WTC11 (cell line): ENCODE measurements at regions not wholly inside any gene's neighbourhood (a gene's known extent, or its start where the extent isn't known, plus 50 kb on each side); places are given as distances from the start of the nearest gene placed in this dataset.

Experiments used
- ATAC-seq: fragments of 200-7000 bp; cut with Tn5 transposase; 2 replicates; pipeline ENCODE4 v1.10.0; 2021; ENCODE audit warnings: mild to moderate bottlenecking, moderate library complexity
- CTCF ChIA-PET: fragments of 300-600 bp; sonication (Branson Sonifier 250); formaldehyde crosslinking; loops from one replicate; lab custom pipeline; 2021; ENCODE audit warnings: antibody characterized with exemption; lab: Charles Lee
- POLR2A ChIA-PET: fragments of 350-600 bp; sonication (Branson Sonifier 250); formaldehyde crosslinking; loops from one replicate; lab custom pipeline; 2021; ENCODE audit warnings: antibody characterized with exemption; lab: Charles Lee
- DNase-seq: peaks from one replicate; pipeline ENCODE4 v3.0.0; 2021; ENCODE audit warnings: low spot score
- H3K27ac Mint-ChIP-seq: 2 replicates; pipeline ENCODE4 v1.8.0; 2021; ENCODE audit warnings: mixed read lengths
- H3K27me3 Mint-ChIP-seq: 2 replicates; pipeline ENCODE4 v1.8.0; 2021; ENCODE audit warnings: low read depth, mild to moderate bottlenecking, moderate library complexity, mixed read lengths
- H3K36me3 Mint-ChIP-seq: 2 replicates; pipeline ENCODE4 v1.8.0; 2021; ENCODE audit warnings: mixed read lengths
- H3K4me1 Mint-ChIP-seq: 2 replicates; pipeline ENCODE4 v1.8.0; 2022; ENCODE audit warnings: mixed read lengths
- H3K4me3 Mint-ChIP-seq: 2 replicates; pipeline ENCODE4 v1.8.0; 2021; ENCODE audit warnings: mild to moderate bottlenecking, moderate library complexity, mixed read lengths
- H3K9me3 Mint-ChIP-seq: 2 replicates; pipeline ENCODE4 v1.8.0; 2021; ENCODE audit warnings: mixed read lengths
- CREM ChIP-seq: sonication (generic); formaldehyde crosslinking; IDR thresholded peaks from 2 replicates; pipeline ENCODE4 v1.8.1; 2022; ENCODE audit warnings: mild to moderate bottlenecking, missing genetic modification reagents, moderate library complexity
- ELF4 ChIP-seq: sonication (generic); formaldehyde crosslinking; IDR thresholded peaks from 2 replicates; pipeline ENCODE4 v1.8.1; 2022; ENCODE audit warnings: low read depth, mild to moderate bottlenecking, moderate library complexity, missing genetic modification reagents
- FOXJ3 ChIP-seq: sonication (generic); formaldehyde crosslinking; IDR thresholded peaks from 2 replicates; pipeline ENCODE4 v1.9.0; 2021; ENCODE audit warnings: missing genetic modification reagents, mild to moderate bottlenecking, borderline replicate concordance
- HMGA2 ChIP-seq: fragments of 250-450 bp; sonication (Bioruptor Pico); IDR thresholded peaks from 2 replicates; pipeline ENCODE4 v1.4.0; 2021; ENCODE audit warnings: mild to moderate bottlenecking, moderate library complexity
- JAZF1 ChIP-seq: fragments of 250-450 bp; sonication (Bioruptor Pico); IDR thresholded peaks from 2 replicates; pipeline ENCODE4 v1.9.0; 2021; ENCODE audit warnings: moderate library complexity, mild to moderate bottlenecking, inconsistent platforms
- PRRX2 ChIP-seq: fragments of 250-450 bp; sonication (Bioruptor Pico); IDR thresholded peaks from 2 replicates; pipeline ENCODE4 v1.8.0; 2021; ENCODE audit warnings: mild to moderate bottlenecking
- SMAD4 ChIP-seq: sonication (generic); formaldehyde crosslinking; IDR thresholded peaks from 2 replicates; pipeline ENCODE4 v1.8.0; 2022; ENCODE audit warnings: mild to moderate bottlenecking, missing genetic modification reagents
- SP1 ChIP-seq: sonication (generic); formaldehyde crosslinking; conservative IDR thresholded peaks from 2 replicates; pipeline ENCODE4 v1.8.1; 2022; ENCODE audit warnings: missing genetic modification reagents
- ZBTB21 ChIP-seq: sonication (generic); formaldehyde crosslinking; IDR thresholded peaks from 2 replicates; pipeline ENCODE4 v1.8.1; 2023; ENCODE audit warnings: mild to moderate bottlenecking, missing genetic modification reagents, borderline replicate concordance
- ZNF219 ChIP-seq: sonication (generic); formaldehyde crosslinking; IDR thresholded peaks from 2 replicates; pipeline ENCODE4 v1.8.0; 2023; ENCODE audit warnings: missing genetic modification reagents, mild to moderate bottlenecking, borderline replicate concordance
- ZNF281 ChIP-seq: sonication (generic); formaldehyde crosslinking; IDR thresholded peaks from 2 replicates; pipeline ENCODE4 v1.8.0; 2023; ENCODE audit warnings: mild to moderate bottlenecking, missing genetic modification reagents
- ZNF416 ChIP-seq: fragments of 250-450 bp; sonication (Bioruptor Pico); IDR thresholded peaks from 2 replicates; pipeline ENCODE4 v1.9.0; 2021; ENCODE audit warnings: mild to moderate bottlenecking, inconsistent platforms
- ZNF671 ChIP-seq: fragments of 250-450 bp; sonication (Bioruptor Pico); IDR thresholded peaks from 2 replicates; pipeline ENCODE4 v1.8.0; 2021; ENCODE audit warnings: mild to moderate bottlenecking
- TF ChIP-seq, protein P1 (sequence below): fragments of 250-450 bp; sonication (Bioruptor Pico); IDR thresholded peaks from 2 replicates; pipeline ENCODE4 v2.1.2; 2022; ENCODE audit warnings: mild to moderate bottlenecking, moderate library complexity
- TF ChIP-seq, protein P2 (sequence below): fragments of 200-600 bp; IDR thresholded peaks from 2 replicates; pipeline ENCODE4 v1.8.0; 2022; ENCODE audit warnings: antibody characterized with exemption
- TF ChIP-seq, protein P3 (sequence below): fragments of 250-450 bp; sonication (Bioruptor Pico); IDR thresholded peaks from 2 replicates; pipeline ENCODE4 v1.9.0; 2021; ENCODE audit warnings: moderate library complexity, mild to moderate bottlenecking, inconsistent platforms, borderline replicate concordance

DNA sequence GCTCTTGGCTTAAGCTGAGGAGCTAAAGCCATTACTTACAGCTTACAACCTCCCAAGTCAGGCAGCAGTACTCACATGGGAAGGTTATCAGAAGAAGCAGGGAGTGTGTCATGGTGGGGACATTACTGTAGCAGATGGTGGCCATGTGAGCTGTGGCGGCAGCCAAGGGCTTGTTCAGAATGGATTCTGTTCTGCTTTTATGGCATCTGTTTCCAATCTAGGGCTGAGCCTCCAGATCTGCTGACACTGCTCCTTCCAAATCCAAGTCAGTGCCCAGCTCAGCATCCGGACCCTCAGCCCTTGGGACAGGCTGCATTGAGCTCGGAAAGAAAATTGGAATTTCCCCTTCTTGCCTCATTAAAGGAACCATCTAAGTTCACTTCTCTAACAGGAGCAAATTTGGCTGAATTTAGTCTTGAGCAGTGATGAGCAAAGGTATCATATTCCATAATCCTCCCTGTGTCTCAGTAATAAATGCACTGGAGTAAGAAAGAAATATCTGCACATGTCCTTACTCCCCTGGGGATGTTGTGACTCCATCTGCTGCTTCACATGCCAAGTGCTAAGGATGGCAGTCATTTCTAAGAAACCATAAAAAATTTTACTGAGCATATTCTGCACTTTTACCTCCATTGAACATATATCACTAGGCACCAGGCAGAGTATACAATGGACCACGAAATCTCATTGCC lies 73.9 kb downstream of the KCTD12 start:
- ChIA-PET CTCF (no interaction called here), POLR2A (no interaction called here)
- no peak for TF ChIP-seq SP1 (CRISPR knock-in tag)
- no peak for TF ChIP-seq ZBTB21 (CRISPR knock-in tag)
- no peak overlapping the region for H3K27ac Mint-ChIP-seq
- H3K27me3 Mint-ChIP-seq, result no peaks in the 10 kb centered on the region; the same call in 1 of the 2 replicates
- ATAC-seq, result no peak
- peaks cover 2% of the 10 kb centered on the region; the same call in 1 of the 2 replicates for H3K36me3 Mint-ChIP-seq
- H3K4me1 Mint-ChIP-seq, result no peaks in the 10 kb centered on the region
- peaks cover 37% of the 10 kb centered on the region for H3K9me3 Mint-ChIP-seq
- DNase-seq, result no peak
- no peak overlapping the region for H3K4me3 Mint-ChIP-seq

DNA sequence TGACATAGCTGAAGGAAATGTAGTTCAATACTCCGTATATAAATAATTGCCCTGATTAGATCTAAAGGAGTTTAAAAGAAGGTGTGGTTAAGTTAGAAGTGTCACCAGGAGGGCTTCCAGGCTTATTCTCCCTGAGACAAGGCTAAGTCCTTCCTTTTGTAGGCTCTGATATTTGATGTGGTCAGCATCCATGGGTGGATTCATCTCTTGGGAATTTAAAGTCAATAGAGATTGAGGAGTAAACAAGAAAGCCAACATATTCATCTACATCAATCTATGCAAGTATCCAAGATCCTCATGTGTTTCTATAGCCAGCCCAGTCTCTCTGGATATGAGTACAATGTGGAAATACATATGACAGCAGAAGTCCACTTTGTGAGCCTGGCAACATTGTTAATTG lies 76.8 kb downstream of the KCTD12 start:
- CTCF ChIA-PET, result no interaction called here
- peaks cover 41% of the 10 kb centered on the region for H3K9me3 Mint-ChIP-seq
- H3K4me3 Mint-ChIP-seq, result no peak overlapping the region
- no peaks in the 10 kb centered on the region for H3K4me1 Mint-ChIP-seq
- TF ChIP-seq ZNF416 (CRISPR knock-in tag) (no peak), ZNF671 (CRISPR knock-in tag) (no peak), FOXJ3 (CRISPR knock-in tag) (no peak), PRRX2 (no peak)
- TF ChIP-seq, protein P1, sequence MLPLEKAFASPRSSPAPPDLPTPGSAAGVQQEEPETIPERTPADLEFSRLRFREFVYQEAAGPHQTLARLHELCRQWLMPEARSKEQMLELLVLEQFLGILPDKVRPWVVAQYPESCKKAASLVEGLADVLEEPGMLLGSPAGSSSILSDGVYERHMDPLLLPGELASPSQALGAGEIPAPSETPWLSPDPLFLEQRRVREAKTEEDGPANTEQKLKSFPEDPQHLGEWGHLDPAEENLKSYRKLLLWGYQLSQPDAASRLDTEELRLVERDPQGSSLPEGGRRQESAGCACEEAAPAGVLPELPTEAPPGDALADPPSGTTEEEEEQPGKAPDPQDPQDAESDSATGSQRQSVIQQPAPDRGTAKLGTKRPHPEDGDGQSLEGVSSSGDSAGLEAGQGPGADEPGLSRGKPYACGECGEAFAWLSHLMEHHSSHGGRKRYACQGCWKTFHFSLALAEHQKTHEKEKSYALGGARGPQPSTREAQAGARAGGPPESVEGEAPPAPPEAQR (CRISPR knock-in tag), result no peak
- H3K36me3 Mint-ChIP-seq, result peaks cover 2% of the 10 kb centered on the region; the same call in 1 of the 2 replicates
- POLR2A ChIA-PET, result no interaction called here
- ATAC-seq (no peak), DNase-seq (no peak)
- H3K27ac Mint-ChIP-seq, result no peak overlapping the region
- peaks cover 2% of the 10 kb centered on the region; the same call in 1 of the 2 replicates for H3K27me3 Mint-ChIP-seq

- H3K36me3 Mint-ChIP-seq, result peaks cover 2% of the 10 kb centered on the region; the same call in 1 of the 2 replicates
- CTCF ChIA-PET, result no interaction called here
- H3K4me1 Mint-ChIP-seq, result no peaks in the 10 kb centered on the region
- POLR2A ChIA-PET, result no interaction called here
- TF ChIP-seq HMGA2 (CRISPR knock-in tag) (no peak), CREM (no peak), SMAD4 (CRISPR knock-in tag) (no peak), JAZF1 (CRISPR knock-in tag) (no peak), ZNF281 (CRISPR knock-in tag) (no peak), PRRX2 (no peak), ELF4 (CRISPR knock-in tag) (no peak), ZNF219 (CRISPR knock-in tag) (no peak)
- TF ChIP-seq, protein P2, sequence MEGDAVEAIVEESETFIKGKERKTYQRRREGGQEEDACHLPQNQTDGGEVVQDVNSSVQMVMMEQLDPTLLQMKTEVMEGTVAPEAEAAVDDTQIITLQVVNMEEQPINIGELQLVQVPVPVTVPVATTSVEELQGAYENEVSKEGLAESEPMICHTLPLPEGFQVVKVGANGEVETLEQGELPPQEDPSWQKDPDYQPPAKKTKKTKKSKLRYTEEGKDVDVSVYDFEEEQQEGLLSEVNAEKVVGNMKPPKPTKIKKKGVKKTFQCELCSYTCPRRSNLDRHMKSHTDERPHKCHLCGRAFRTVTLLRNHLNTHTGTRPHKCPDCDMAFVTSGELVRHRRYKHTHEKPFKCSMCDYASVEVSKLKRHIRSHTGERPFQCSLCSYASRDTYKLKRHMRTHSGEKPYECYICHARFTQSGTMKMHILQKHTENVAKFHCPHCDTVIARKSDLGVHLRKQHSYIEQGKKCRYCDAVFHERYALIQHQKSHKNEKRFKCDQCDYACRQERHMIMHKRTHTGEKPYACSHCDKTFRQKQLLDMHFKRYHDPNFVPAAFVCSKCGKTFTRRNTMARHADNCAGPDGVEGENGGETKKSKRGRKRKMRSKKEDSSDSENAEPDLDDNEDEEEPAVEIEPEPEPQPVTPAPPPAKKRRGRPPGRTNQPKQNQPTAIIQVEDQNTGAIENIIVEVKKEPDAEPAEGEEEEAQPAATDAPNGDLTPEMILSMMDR, result no peak
- TF ChIP-seq, protein P3, sequence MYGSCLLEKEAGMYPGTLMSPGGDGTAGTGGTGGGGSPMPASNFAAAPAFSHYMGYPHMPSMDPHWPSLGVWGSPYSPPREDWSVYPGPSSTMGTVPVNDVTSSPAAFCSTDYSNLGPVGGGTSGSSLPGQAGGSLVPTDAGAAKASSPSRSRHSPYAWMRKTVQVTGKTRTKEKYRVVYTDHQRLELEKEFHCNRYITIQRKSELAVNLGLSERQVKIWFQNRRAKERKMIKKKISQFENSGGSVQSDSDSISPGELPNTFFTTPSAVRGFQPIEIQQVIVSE (CRISPR knock-in tag), result no peak
- H3K4me3 Mint-ChIP-seq, result no peak overlapping the region
- H3K27me3 Mint-ChIP-seq, result peaks cover 2% of the 10 kb centered on the region; the same call in 1 of the 2 replicates
- ATAC-seq (no peak), DNase-seq (no peak)
- peaks cover 41% of the 10 kb centered on the region for H3K9me3 Mint-ChIP-seq
- no peak overlapping the region for H3K27ac Mint-ChIP-seq
These were observed 77.3 kb downstream of the KCTD12 start for GRCh38 chr13:76808927-76809326.
